ENCODE measurements at regions not wholly inside any gene's neighbourhood (a gene's known extent, or its start where the extent isn't known, plus 50 kb on each side); places are given as distances from the start of the nearest gene placed in this dataset.
"Not testable (repeated sequence)": the region's sequence is repeated elsewhere in the genome, so short reads cannot be mapped to it uniquely, and the experiment has no call there.

DNA sequence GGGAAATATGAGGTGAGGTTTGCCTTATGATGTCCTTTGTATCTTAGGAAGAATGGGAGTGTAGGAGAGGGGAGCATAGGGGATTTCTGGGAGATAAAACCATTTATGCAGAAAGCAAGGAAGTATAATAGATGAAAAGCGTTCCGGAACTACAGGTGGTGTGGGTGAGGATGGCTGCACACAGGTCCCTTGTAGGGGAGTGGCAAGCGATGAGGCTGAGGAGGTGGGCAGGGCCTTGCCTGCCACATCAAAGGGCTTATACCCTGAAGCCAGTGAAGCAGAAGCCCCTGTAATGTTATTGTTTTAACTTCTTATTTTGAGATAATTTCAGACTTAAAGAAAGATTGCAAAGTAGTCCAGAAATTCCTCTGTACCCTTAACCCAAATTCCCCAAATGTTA is 107.3 kb upstream of the IKBKE start:
- not testable (repeated sequence) for DNase-seq (ENCODE audit: low read depth)

GRCh38 chr1:206365271-206365670 is 105.0 kb upstream of the IKBKE start:
- peak; percentile 55 for DNase-seq (ENCODE audit: low read depth)

DNA sequence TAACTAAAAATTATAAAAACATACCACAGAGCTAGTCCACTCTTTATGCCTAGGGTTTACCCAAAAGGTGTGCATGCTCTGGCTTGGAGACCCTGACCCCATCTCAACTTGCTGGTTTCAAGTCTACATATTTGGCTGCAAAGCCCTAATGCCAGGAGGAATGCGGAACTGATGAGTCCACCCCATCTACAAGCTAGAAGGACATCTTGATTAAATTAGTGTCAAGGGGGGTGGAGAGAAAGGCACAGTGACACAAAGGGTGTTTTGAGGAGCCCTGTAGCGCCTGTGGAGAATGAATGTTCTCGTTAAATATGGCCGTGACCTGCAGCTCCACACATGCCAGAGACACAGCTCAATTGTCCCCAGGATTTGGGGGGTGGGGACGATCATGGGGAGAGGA is 104.1 kb upstream of the IKBKE start:
- DNase-seq (ENCODE audit: low read depth): peak; percentile 87

DNA sequence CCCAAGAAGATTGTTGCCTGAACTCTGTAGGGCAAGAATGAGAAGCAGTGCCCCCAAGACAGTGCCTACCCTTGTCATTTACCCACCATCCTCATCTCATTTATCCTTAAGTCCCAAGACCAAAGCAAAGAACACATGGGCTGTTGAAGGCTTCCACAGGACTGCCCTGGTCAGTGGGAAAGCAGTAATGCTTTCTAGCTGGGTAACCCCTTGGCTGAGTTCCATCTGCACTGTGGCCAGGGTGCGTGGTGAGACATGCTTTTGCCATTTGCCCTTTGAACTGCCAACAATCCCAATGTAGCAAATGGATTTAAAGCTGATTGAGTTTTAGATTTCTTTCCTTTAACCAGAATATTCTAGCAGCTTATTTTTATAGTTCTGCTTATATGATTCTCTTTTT is 103.5 kb upstream of the IKBKE start:
- not testable (repeated sequence) for DNase-seq (ENCODE audit: low read depth)

DNA sequence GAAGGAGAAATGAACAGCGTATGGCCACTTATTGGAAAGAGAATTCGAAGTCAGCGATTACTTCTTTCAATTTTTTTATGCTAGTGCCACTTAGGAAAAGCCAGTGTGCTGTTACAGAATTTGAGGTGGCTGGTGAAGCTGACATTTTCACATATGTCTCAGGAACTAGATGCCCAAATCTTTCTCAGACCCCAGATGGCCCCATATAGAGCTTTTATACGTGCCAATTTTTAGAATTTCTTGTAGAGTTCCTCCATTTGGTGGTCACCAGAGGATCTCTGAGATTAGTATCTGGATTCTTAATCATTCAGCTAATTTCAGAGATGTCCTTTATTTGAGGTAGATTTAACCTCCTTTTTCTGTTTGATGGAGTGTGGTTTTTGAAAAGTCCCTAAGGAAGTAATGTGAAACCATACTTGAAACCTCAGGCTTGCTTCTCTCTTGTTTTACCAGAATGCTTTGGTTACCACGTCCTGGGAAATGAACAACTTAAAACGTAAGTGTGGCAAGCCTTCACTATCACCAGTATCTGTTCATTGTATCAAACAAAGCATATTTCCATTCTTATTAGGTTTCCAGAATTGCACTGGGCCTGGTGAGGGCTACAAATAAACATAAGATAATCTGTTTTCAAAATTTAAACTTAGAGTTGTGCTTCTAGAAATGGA is 102.2 kb upstream of the IKBKE start:
- DNase-seq (ENCODE audit: low read depth): not testable (repeated sequence)

GRCh38 chr1:206374725-206375124 is 95.6 kb upstream of the IKBKE start:
- not testable (repeated sequence) for DNase-seq (ENCODE audit: low read depth)

GRCh38 chr1:206375552-206375951 is 94.7 kb upstream of the IKBKE start:
- peak; percentile 11 for DNase-seq (ENCODE audit: low read depth)

GRCh38 chr1:206378506-206378905 is 91.8 kb upstream of the IKBKE start:
- DNase-seq (ENCODE audit: low read depth): not testable (repeated sequence)

DNA sequence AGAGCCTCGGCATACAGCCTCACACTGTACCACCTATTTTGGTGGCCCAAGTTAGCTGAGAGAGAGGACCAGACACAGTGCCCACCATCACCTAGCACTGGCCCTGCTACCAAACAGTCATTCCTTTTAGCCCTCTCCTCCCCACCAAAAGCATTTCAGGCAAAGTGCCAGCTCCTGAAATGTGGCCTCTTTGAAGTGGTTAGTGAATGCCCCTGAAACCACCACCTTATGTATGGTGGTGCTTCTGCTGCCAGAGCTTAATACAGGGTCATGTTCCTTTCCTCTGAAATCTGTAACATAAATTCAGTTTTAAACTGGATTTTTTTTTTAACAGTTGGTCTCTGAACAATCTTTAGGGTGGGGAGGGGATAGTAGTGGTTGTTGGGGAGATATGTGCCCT is 91.0 kb upstream of the IKBKE start:
- not testable (repeated sequence) for DNase-seq (ENCODE audit: low read depth)

GRCh38 chr1:206380163-206380790 is 90.0 kb upstream of the IKBKE start:
- peak; percentile 73 for DNase-seq (ENCODE audit: low read depth)

DNA sequence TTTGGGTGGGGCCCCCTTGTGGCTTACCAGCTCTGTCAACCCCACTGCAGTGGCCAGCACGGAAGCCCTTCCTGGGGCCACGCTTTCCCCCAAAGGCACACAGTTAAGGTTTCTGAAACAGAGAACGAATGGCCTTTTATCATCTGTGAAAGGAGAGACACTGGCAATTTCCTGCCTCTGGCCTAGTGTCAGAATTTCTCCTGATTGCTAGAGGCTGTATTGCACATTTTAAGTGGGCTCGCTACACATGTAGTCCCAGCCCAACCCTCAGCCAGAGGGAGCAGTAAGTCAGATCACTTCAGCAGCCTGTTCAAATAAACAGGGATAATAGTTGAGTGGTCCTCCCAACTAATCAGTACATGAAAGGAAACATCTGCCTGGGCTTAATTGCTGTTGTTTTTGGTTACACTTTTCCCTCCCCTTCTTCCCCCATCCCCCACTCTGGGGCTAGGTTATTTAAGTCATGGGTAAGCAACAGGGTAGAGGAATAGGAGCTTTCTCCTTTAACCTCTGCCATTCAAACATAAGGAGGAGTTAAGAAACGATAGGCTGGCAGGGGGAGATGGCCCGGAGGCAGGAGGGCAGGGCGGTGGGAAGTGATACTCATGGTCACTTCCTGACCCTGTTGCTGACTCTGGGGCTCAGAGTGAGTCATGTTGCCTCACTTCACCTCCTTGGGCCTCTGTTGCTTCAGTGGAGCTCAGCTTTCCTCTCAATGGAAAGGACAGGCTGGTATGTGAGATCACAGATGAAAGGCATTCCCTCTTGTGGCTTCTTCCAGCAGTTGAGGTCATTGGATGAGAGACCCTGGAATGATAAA is 89.3 kb upstream of the IKBKE start:
- DNase-seq (ENCODE audit: low read depth): peak; percentile 49

GRCh38 chr1:206384029-206384807 is 86.1 kb upstream of the IKBKE start:
- peak; percentile 88 for DNase-seq (ENCODE audit: low read depth)

DNA sequence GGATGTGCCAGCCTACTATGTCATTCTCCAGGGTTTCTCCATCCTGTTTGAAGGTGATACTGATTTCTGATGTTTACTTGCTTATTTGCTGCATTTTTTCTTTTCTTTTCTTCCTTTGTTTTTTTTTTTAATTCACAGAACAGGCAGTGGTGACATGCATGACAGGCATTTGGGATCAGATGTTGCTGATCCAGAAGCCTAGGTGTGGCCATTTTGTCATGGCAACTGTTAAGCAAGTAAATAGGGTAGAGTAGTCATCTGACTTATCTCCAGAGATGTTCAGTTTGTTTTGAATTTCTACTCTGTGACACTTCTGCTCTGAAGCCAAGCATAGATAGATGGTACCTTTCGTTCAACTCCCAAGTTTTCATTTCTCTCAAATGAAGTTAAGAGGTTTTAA is 85.4 kb upstream of the IKBKE start:
- not testable (repeated sequence) for DNase-seq (ENCODE audit: low read depth)

GRCh38 chr1:206387631-206388030 is 82.6 kb upstream of the IKBKE start:
- not testable (repeated sequence) for DNase-seq (ENCODE audit: low read depth)

GRCh38 chr1:206391903-206392302 is 78.4 kb upstream of the IKBKE start:
- DNase-seq (ENCODE audit: low read depth): not testable (repeated sequence)

- not testable (repeated sequence) for DNase-seq (ENCODE audit: low read depth)
Measured at GRCh38 chr1:206397501-206397900, 72.8 kb upstream of the IKBKE start.

DNA sequence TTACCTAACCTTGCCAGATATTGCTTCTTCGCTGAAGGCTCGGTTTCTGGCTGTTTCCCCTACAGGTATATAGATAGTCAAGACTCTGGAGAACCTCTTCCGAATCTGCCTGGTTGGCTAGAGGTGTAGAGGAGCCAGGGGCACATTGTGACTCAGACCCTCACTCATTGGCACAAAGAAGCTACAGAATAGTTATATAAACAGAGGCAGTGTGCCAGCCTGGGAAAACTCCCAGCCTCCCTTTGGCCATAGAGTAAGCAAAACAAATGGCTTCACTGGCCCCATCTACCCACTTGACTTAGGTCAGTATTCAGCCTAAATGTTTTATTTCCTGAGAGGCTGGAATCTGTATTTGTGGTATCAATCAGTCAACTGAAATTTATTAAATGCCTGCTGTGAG is 72.0 kb upstream of the IKBKE start:
- DNase-seq (ENCODE audit: low read depth): not testable (repeated sequence)

GRCh38 chr1:206403612-206404307 is 66.5 kb upstream of the IKBKE start:
- not testable (repeated sequence) for DNase-seq (ENCODE audit: low read depth)

- DNase-seq (ENCODE audit: low read depth): not testable (repeated sequence)
Measured at GRCh38 chr1:206404309-206405027, 65.8 kb upstream of the IKBKE start.

DNA sequence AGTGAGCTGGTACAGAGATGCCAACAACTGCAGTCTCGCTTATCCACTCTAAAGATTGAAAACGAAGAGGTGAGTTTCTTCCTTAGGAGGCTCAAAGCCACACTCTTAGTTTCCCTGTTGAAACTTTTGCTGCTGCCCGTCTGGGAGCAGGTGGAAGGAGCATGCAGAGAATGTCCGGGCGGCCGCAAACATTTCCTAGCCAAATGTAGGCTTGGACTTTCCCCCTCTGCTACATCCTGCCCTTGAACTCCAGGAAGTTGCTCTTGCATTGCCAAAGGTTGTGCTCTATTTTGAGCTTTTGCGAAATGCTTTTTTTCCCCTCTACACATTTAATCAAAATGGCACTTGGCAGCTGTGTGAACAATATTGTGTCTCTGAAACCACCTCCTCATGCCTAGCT is 65.0 kb upstream of the IKBKE start:
- not testable (repeated sequence) for DNase-seq (ENCODE audit: low read depth)

Measured in EH (cell line).